ENCODE measurements at regions not wholly inside any gene's neighbourhood (a gene's known extent, or its start where the extent isn't known, plus 50 kb on each side); places are given as distances from the start of the nearest gene placed in this dataset.

- no peaks in the 10 kb centered on the region for H3K36me3 ChIP-seq
- no peaks in the 10 kb centered on the region for H3K4me1 ChIP-seq
- WGBS, 5 donors, result 13 to 25% (median 22%) methylated on average over 3 of the region's 3 CpGs
- no peak overlapping the region for H3K4me3 ChIP-seq
- no peaks in the 10 kb centered on the region for H3K27me3 ChIP-seq
- intact Hi-C loops (cut with DNase I; ENCODE audit: low total_unique reads), result no loop called here
- no peak for DNase-seq
- H3K27ac ChIP-seq, result no peak overlapping the region
- H3K9me3 ChIP-seq, result no peaks in the 10 kb centered on the region
- TF ChIP-seq CTCF (IDR thresholded peaks at IDR 0.05) (no peak), EP300 (IDR thresholded peaks at IDR 0.05) (no peak)
Observed at GRCh38 chr14:46480817-46481216, 170.8 kb downstream of the RPL10L start.

GRCh38 chr14:46472261-46472660 is 179.3 kb downstream of the RPL10L start:
- 70 to 87% (median 77%) methylated on average over 2 of the region's 2 CpGs for WGBS, 5 donors
- Histone ChIP-seq H3K27ac (no peak overlapping the region), H3K36me3 (no peaks in the 10 kb centered on the region), H3K4me3 (no peak overlapping the region), H3K4me1 (no peaks in the 10 kb centered on the region), H3K9me3 (no peaks in the 10 kb centered on the region), H3K27me3 (no peaks in the 10 kb centered on the region)
- intact Hi-C loops (cut with DNase I; ENCODE audit: low total_unique reads), result no loop called here
- TF ChIP-seq EP300 (IDR thresholded peaks at IDR 0.05), result no peak
- TF ChIP-seq POLR2AphosphoS5 (IDR thresholded peaks at IDR 0.05), result no peak
- TF ChIP-seq CTCF (IDR thresholded peaks at IDR 0.05), result no peak
- no peak for TF ChIP-seq POLR2A (IDR thresholded peaks at IDR 0.05)
- DNase-seq, result no peak

GRCh38 chr14:46464341-46464740 is 187.2 kb downstream of the RPL10L start:
- Histone ChIP-seq H3K27me3 (no peaks in the 10 kb centered on the region), H3K4me3 (no peak overlapping the region), H3K4me1 (no peaks in the 10 kb centered on the region), H3K27ac (no peak overlapping the region), H3K9me3 (peaks cover 0 to 7% (median 0%) of the 10 kb centered on the region in 4 donors), H3K36me3 (no peaks in the 10 kb centered on the region)
- no peak for DNase-seq
- TF ChIP-seq EP300 (IDR thresholded peaks at IDR 0.05) (no peak), CTCF (IDR thresholded peaks at IDR 0.05) (no peak), POLR2AphosphoS5 (IDR thresholded peaks at IDR 0.05) (no peak), POLR2A (IDR thresholded peaks at IDR 0.05) (no peak)
- intact Hi-C loops (cut with DNase I; ENCODE audit: low total_unique reads), result no loop called here
- 54 to 61% (median 57%) methylated on average over 1 of the region's 1 CpG for WGBS, 5 donors

DNA sequence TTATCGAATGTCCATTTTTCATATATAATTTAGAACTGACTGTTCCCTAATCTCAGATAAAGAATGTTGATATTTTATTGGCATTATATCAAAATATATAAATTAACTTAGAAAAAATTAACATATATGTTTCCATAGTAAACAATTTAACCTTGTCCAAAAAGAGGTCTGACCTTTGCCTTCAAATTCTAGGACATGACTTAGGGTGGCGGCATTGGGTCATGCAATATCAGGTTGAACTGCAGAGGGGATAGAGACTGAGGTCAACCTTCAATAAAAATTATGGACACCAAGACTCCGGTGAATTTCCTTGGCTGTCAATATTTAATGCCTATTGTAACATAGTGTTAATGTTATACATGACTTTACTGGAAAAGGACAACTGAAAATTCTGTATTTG is 199.8 kb downstream of the RPL10L start:
- no peak for DNase-seq
- no peaks in the 10 kb centered on the region for H3K9me3 ChIP-seq
- H3K4me1 ChIP-seq, result no peaks in the 10 kb centered on the region
- TF ChIP-seq POLR2A (IDR thresholded peaks at IDR 0.05) (no peak), POLR2AphosphoS5 (IDR thresholded peaks at IDR 0.05) (no peak), CTCF (IDR thresholded peaks at IDR 0.05) (no peak)
- H3K27ac ChIP-seq, result no peak overlapping the region
- H3K36me3 ChIP-seq, result no peaks in the 10 kb centered on the region
- H3K4me3 ChIP-seq, result no peak overlapping the region
- 86 to 99% (median 95%) methylated on average over 3 of the region's 3 CpGs for WGBS, 5 donors
- H3K27me3 ChIP-seq, result no peaks in the 10 kb centered on the region
- intact Hi-C loops (cut with DNase I; ENCODE audit: low total_unique reads), result no loop called here

- no peak for TF ChIP-seq CTCF (IDR thresholded peaks at IDR 0.05)
- TF ChIP-seq EP300 (IDR thresholded peaks at IDR 0.05), result no peak
- TF ChIP-seq POLR2AphosphoS5 (IDR thresholded peaks at IDR 0.05), result no peak
- no peak for TF ChIP-seq POLR2A (IDR thresholded peaks at IDR 0.05)
- intact Hi-C loops (cut with DNase I; ENCODE audit: low total_unique reads), result no loop called here
- no peaks in the 10 kb centered on the region for H3K36me3 ChIP-seq
- no peaks in the 10 kb centered on the region for H3K9me3 ChIP-seq
- DNase-seq, result peak in 1 of 2 donors; percentile 8
- no peak overlapping the region for H3K27ac ChIP-seq
- no peak overlapping the region for H3K4me3 ChIP-seq
- H3K27me3 ChIP-seq, result no peaks in the 10 kb centered on the region
- H3K4me1 ChIP-seq, result no peaks in the 10 kb centered on the region
- WGBS, 5 donors, result 20 to 39% (median 31%) methylated on average over 5 of the region's 5 CpGs
Observed at GRCh38 chr14:46444666-46445065, 206.9 kb downstream of the RPL10L start.
